Endodermal cell (in vitro differentiated cells): ENCODE measurements at regions not wholly inside any gene's neighbourhood (a gene's known extent, or its start where the extent isn't known, plus 50 kb on each side); places are given as distances from the start of the nearest gene placed in this dataset.

Experiments used
- DNase-seq: peaks from one replicate; pipeline ENCODE4 v3.0.0-alpha.2; 2017
- H3K27ac ChIP-seq: 2 replicates; pipeline ENCODE4 v1.5.1; 2013; ENCODE audit warnings: mild to moderate bottlenecking, low read depth, low read length, moderate library complexity
- H3K27me3 ChIP-seq: 2 replicates; pipeline ENCODE4 v1.6.1; 2013; ENCODE audit warnings: mild to moderate bottlenecking, low read length, moderate library complexity; ENCODE audit not compliant: insufficient read depth, control insufficient read depth, poor library complexity, severe bottlenecking
- H3K36me3 ChIP-seq: 2 replicates; pipeline ENCODE4 v1.7.0; 2013; ENCODE audit warnings: mild to moderate bottlenecking, low read length, moderate library complexity; ENCODE audit not compliant: control insufficient read depth, insufficient read depth
- H3K4me1 ChIP-seq: one replicate; pipeline ENCODE4 v1.7.0; 2013; ENCODE audit warnings: low read length; ENCODE audit not compliant: control insufficient read depth, insufficient read depth
- H3K4me3 ChIP-seq: 2 replicates; pipeline ENCODE4 v1.5.1; 2013; ENCODE audit warnings: mild to moderate bottlenecking, low read length, moderate library complexity
- H3K9ac ChIP-seq: 2 replicates; pipeline ENCODE4 v1.6.1; 2013; ENCODE audit warnings: mild to moderate bottlenecking, low read length, moderate library complexity; ENCODE audit not compliant: poor library complexity, severe bottlenecking; ENCODE audit errors: extremely low read depth
- H3K9me3 ChIP-seq: 2 replicates; pipeline ENCODE4 v1.6.1; 2013; ENCODE audit warnings: mild to moderate bottlenecking, low read length, moderate library complexity; ENCODE audit not compliant: control insufficient read depth
- H3K27ac Mint-ChIP-seq: 2 replicates; pipeline ENCODE4 v1.8.0; 2020; ENCODE audit warnings: mixed read lengths
- H3K27me3 Mint-ChIP-seq: 2 replicates; pipeline ENCODE4 v1.8.0; 2021; ENCODE audit warnings: mild to moderate bottlenecking, mixed read lengths; ENCODE audit not compliant: insufficient read depth
- H3K36me3 Mint-ChIP-seq: 2 replicates; pipeline ENCODE4 v1.8.0; 2020; ENCODE audit warnings: low read depth, mixed read lengths
- H3K4me1 Mint-ChIP-seq: 2 replicates; pipeline ENCODE4 v1.8.0; 2020; ENCODE audit warnings: mixed read lengths
- H3K4me3 Mint-ChIP-seq: 2 replicates; pipeline ENCODE4 v1.8.0; 2020; ENCODE audit warnings: mild to moderate bottlenecking, moderate library complexity, mixed read lengths
- H3K9me3 Mint-ChIP-seq: 2 replicates; pipeline ENCODE4 v1.8.0; 2020; ENCODE audit warnings: mild to moderate bottlenecking, mixed read lengths
- CTCF ChIP-seq: fragments of 200-600 bp; sonication (generic); conservative IDR thresholded peaks from 2 replicates; pipeline ENCODE4 v1.5.0; 2021; ENCODE audit warnings: antibody characterized with exemption, mild to moderate bottlenecking
- WGBS, 2 experiments: methylation state at CpG; one replicate each; pipeline versions ENCODE4 v1.1.5 to v1.1.7; 2013; ENCODE audit warnings: missing lambda C conversion rate in 2 of 2, mixed read lengths in 1 of 2; ENCODE audit not compliant: insufficient coverage in 1 of 2, insufficient read length in 1 of 2; 5-methylcytosine and 5-hydroxymethylcytosine counted together

GRCh38 chr4:20589436-20589835 lies 110.8 kb upstream of the PACRGL start:
- Mint-ChIP-seq H3K27ac (no peak overlapping the region), H3K9me3 (no peaks in the 10 kb centered on the region), H3K4me1 (no peaks in the 10 kb centered on the region)

GRCh38 chr4:20590849-20591248 lies 109.4 kb upstream of the PACRGL start:
- H3K27me3 Mint-ChIP-seq = no peaks in the 10 kb centered on the region
- Histone ChIP-seq H3K4me1 (no peaks in the 10 kb centered on the region), H3K27ac (no peak overlapping the region), H3K36me3 (no peaks in the 10 kb centered on the region), H3K4me3 (no peak overlapping the region), H3K9ac (no peak overlapping the region), H3K9me3 (no peaks in the 10 kb centered on the region), H3K27me3 (no peaks in the 10 kb centered on the region)
- H3K27ac Mint-ChIP-seq = no peak overlapping the region
- WGBS, 2 experiments = 92% methylated on average over 2 of the region's 2 CpGs; no CpG with 5 or more reads in 1 of the 2 experiments
- TF ChIP-seq CTCF = no peak
- no peaks in the 10 kb centered on the region for H3K9me3 Mint-ChIP-seq
- no peaks in the 10 kb centered on the region for H3K36me3 Mint-ChIP-seq
- H3K4me3 Mint-ChIP-seq = no peak overlapping the region
- no peak for DNase-seq
- no peaks in the 10 kb centered on the region for H3K4me1 Mint-ChIP-seq

More at GRCh38 chr4:20589436-20589835, 110.8 kb upstream of the PACRGL start:
- H3K4me1 ChIP-seq = no peaks in the 10 kb centered on the region
- H3K4me3 Mint-ChIP-seq = no peak overlapping the region
- no peak overlapping the region for H3K4me3 ChIP-seq
- H3K36me3 Mint-ChIP-seq = no peaks in the 10 kb centered on the region
- WGBS, 2 experiments = 79 to 83% methylated on average over 1 of the region's 1 CpG
- no peaks in the 10 kb centered on the region for H3K36me3 ChIP-seq
- no peak overlapping the region for H3K9ac ChIP-seq
- DNase-seq = no peak
- no peak for TF ChIP-seq CTCF
- H3K27me3 Mint-ChIP-seq = no peaks in the 10 kb centered on the region
- no peaks in the 10 kb centered on the region for H3K9me3 ChIP-seq
- H3K27ac ChIP-seq = no peak overlapping the region
- no peaks in the 10 kb centered on the region for H3K27me3 ChIP-seq

- no peaks in the 10 kb centered on the region for H3K36me3 Mint-ChIP-seq
- 71 to 86% methylated on average over 1 of the region's 2 CpGs for WGBS, 2 experiments
- no peaks in the 10 kb centered on the region for H3K36me3 ChIP-seq
- H3K4me1 Mint-ChIP-seq = no peaks in the 10 kb centered on the region
- H3K27me3 Mint-ChIP-seq = no peaks in the 10 kb centered on the region
- TF ChIP-seq CTCF = no peak
- no peak overlapping the region for H3K4me3 ChIP-seq
- H3K27ac Mint-ChIP-seq = no peak overlapping the region
- H3K4me1 ChIP-seq = no peaks in the 10 kb centered on the region
- no peaks in the 10 kb centered on the region for H3K9me3 ChIP-seq
- no peaks in the 10 kb centered on the region for H3K9me3 Mint-ChIP-seq
- H3K4me3 Mint-ChIP-seq = no peak overlapping the region
- no peak overlapping the region for H3K27ac ChIP-seq
- H3K9ac ChIP-seq = no peak overlapping the region
- DNase-seq = no peak
- no peaks in the 10 kb centered on the region for H3K27me3 ChIP-seq
Observed at GRCh38 chr4:20591571-20591970, 108.7 kb upstream of the PACRGL start.
